Endothelial cell of umbilical vein (primary cell): ENCODE measurements at regions not wholly inside any gene's neighbourhood (a gene's known extent, or its start where the extent isn't known, plus 50 kb on each side); places are given as distances from the start of the nearest gene placed in this dataset.

Experiments used
- EZH2 ChIP-seq: IDR thresholded peaks from 2 replicates; pipeline ENCODE4 v1.6.1; 2012; ENCODE audit warnings: borderline replicate concordance, low read depth, mild to moderate bottlenecking, moderate library complexity, low read length, inconsistent platforms; ENCODE audit not compliant: severe bottlenecking
- FOS ChIP-seq: IDR thresholded peaks from 2 replicates; pipeline ENCODE4 v1.6.1; 2011; ENCODE audit warnings: mild to moderate bottlenecking, low read length, moderate library complexity, borderline replicate concordance; ENCODE audit not compliant: insufficient read depth
- GATA2 ChIP-seq: IDR thresholded peaks from 2 replicates; pipeline ENCODE4 v1.7.0; 2011; ENCODE audit warnings: low read depth, mild to moderate bottlenecking, moderate library complexity, mixed read lengths, low read length; ENCODE audit not compliant: insufficient read length, insufficient read depth
- JUN ChIP-seq: IDR thresholded peaks from 2 replicates; pipeline ENCODE4 v1.6.1; 2011; ENCODE audit warnings: borderline replicate concordance, low read depth; ENCODE audit not compliant: insufficient read length, insufficient read depth
- MAX ChIP-seq: IDR thresholded peaks from 2 replicates; pipeline ENCODE4 v1.6.1; 2011; ENCODE audit not compliant: insufficient read depth, insufficient read length
- MYC ChIP-seq: IDR thresholded peaks from one replicate; pipeline ENCODE4 v1.6.1; 2011; ENCODE audit warnings: mild to moderate bottlenecking, low read depth, low read length
- POLR2A ChIP-seq: IDR thresholded peaks from 2 replicates; pipeline ENCODE4 v1.6.1; 2012; ENCODE audit warnings: low read depth, mild to moderate bottlenecking, control low read depth, low read length
- POLR2AphosphoS5 ChIP-seq: IDR thresholded peaks from 2 replicates; pipeline ENCODE4 v1.6.1; 2012; ENCODE audit warnings: low read depth, mild to moderate bottlenecking, control low read depth, low read length, moderate library complexity; ENCODE audit not compliant: insufficient read depth
- TF ChIP-seq, protein P1 (sequence below), 2 donors: IDR thresholded peaks; 1 replicate in 1 of 2; 2 replicates in 1 of 2; pipeline ENCODE4 v1.5.1; 2011; ENCODE audit warnings: low read length in 2 of 2, mild to moderate bottlenecking in 2 of 2, moderate library complexity in 2 of 2, control low read depth in 1 of 2, inconsistent platforms in 1 of 2, low read depth in 1 of 2; ENCODE audit not compliant: insufficient read depth in 1 of 2; ENCODE audit errors: extremely low read depth in 1 of 2

GRCh38 chr7:91345449-91345848, 81.2 kb downstream of the FZD1 start:
- TF ChIP-seq, protein P1, sequence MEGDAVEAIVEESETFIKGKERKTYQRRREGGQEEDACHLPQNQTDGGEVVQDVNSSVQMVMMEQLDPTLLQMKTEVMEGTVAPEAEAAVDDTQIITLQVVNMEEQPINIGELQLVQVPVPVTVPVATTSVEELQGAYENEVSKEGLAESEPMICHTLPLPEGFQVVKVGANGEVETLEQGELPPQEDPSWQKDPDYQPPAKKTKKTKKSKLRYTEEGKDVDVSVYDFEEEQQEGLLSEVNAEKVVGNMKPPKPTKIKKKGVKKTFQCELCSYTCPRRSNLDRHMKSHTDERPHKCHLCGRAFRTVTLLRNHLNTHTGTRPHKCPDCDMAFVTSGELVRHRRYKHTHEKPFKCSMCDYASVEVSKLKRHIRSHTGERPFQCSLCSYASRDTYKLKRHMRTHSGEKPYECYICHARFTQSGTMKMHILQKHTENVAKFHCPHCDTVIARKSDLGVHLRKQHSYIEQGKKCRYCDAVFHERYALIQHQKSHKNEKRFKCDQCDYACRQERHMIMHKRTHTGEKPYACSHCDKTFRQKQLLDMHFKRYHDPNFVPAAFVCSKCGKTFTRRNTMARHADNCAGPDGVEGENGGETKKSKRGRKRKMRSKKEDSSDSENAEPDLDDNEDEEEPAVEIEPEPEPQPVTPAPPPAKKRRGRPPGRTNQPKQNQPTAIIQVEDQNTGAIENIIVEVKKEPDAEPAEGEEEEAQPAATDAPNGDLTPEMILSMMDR (IDR thresholded peaks at IDR 0.05; ENCODE audit: extremely low read depth in 1 of 2, insufficient read depth in 1 of 2, low read depth in 1 of 2, low read length in 2 of 2), result no peak
- TF ChIP-seq GATA2 (no peak), POLR2A (no peak), MAX (no peak), JUN (no peak), EZH2 (no peak), MYC (no peak), POLR2AphosphoS5 (no peak), FOS (no peak)
